HG03097 (cell line): ENCODE measurements at regions not wholly inside any gene's neighbourhood (a gene's known extent, or its start where the extent isn't known, plus 50 kb on each side); places are given as distances from the start of the nearest gene placed in this dataset.
"Not testable (repeated sequence)": the region's sequence is repeated elsewhere in the genome, so short reads cannot be mapped to it uniquely, and the experiment has no call there.

ENCODE experiments used
- ATAC-seq: cut with Tn5 transposase; IDR thresholded peaks from one replicate; pipeline ENCODE4 v1.9.1; 2021; ENCODE audit not compliant: unreplicated experiment, low FRiP score

DNA sequence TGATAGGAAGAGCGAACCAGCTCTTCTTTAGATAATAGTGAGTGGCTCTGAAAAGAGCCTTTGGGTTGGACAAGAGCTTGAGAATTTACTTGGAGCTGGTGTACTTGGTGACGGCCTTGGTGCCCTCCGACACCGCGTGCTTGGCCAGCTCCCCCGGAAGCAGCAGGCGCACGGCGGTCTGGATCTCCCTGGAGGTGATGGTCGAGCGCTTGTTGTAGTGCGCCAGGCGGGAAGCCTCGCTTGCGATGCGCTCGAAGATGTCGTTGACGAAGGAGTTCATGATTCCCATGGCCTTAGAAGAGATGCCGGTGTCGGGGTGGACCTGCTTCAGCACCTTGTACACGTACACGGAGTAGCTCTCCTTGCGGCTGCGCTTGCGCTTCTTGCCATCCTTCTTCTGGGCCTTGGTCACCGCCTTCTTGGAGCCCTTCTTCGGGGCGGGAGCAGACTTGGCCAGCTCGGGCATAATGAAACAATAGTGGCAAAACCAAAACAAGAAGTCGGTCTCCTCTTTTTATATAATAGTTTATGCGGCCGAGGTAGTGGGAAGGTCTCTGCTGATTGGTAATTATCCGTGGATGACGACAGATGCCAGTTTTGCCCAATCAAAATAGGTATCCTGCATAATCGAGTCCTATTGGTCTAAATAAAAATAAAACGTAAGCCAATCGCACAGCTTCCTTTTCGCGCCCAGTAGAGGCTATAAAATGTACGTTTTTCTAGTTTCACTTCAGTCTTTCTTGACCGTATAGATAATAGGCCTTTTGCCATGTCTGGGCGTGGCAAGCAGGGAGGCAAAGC lies 104.6 kb downstream of the OR2B2 start:
- ATAC-seq = peak; percentile 63

DNA sequence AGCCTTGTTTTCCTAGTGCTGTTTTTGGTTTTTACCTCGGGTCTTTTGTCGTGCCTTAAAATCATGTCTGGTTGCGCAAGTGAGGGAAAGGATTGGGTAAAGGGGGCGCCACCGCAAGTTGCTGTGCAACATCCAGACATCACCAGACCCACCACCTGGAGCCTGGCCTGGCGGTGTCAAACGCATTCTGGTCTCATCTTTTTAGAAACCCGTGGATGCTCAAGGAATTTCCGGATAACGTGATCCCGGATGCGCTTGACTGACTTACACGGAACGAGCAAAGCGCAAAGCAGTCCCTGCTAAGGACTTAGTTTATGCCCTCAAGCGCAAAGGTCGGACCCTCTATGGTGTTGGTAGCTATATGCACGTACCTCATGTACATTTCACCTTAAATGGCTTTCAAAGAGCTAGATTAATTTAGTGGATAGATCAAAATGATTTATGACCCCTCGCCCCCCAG lies 105.2 kb downstream of the OR2B2 start:
- ATAC-seq = no peak

DNA sequence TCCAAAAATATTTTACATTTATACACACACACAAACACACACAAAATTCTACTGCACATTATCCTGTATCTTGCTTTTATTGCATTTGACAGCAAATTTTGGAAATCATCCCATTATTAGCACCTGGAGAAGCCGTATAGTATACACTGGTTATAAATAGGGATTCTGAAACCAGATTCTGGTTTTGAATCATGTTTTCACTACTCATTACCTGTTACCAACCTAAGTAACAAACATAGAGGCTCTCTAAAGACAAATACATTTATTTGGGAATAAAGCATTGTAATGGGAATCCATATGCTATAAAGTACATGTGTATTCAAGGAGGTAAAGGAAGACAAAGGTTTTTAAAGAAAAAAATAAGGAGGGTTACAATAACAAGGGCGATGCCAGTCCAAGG lies 106.8 kb downstream of the OR2B2 start:
- no peak for ATAC-seq

GRCh38 chr6:27804851-27805250 lies 107.3 kb downstream of the OR2B2 start:
- no peak for ATAC-seq

GRCh38 chr6:27800731-27801373 lies 111.3 kb downstream of the OR2B2 start:
- no peak for ATAC-seq

GRCh38 chr6:27797960-27798359 lies 114.2 kb downstream of the OR2B2 start:
- ATAC-seq = no peak

DNA sequence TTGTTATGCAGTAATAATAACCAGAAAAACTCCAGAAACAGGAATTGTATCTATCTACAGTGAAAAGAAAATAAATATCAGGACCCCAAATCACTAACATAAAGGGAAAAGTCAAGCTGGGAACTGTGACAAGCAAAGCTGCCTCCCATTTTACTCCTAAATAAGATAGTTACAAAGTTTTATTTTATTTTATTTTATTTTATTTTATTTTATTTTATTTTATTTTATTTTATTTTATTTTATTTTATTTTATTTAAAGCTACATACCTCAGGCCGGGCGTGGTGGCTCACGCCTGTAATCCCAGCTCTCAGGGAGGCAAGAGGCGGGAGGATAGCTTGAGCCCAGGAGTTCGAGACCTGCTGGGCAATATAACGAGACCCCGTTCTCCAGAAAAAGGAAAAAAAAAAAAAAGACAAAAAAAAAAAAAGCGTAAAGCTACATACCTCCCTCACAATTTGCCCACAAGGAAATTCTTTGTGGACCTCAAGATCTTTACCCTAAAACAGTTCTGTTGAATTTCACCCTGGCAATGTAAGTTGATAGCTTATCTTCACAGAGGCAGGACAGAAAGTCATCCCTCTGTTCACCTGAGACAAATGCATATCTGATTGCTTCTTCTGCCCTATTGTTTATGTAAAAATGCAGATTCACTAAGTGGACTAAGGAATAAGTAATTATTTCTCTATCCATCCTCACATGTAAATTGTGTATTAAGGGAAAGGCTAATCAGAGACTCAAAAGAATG lies 115.3 kb downstream of the OR2B2 start:
- ATAC-seq = not testable (repeated sequence)

- peak; percentile 48 for ATAC-seq
These were observed 116.3 kb downstream of the OR2B2 start for GRCh38 chr6:27795697-27796494.

DNA sequence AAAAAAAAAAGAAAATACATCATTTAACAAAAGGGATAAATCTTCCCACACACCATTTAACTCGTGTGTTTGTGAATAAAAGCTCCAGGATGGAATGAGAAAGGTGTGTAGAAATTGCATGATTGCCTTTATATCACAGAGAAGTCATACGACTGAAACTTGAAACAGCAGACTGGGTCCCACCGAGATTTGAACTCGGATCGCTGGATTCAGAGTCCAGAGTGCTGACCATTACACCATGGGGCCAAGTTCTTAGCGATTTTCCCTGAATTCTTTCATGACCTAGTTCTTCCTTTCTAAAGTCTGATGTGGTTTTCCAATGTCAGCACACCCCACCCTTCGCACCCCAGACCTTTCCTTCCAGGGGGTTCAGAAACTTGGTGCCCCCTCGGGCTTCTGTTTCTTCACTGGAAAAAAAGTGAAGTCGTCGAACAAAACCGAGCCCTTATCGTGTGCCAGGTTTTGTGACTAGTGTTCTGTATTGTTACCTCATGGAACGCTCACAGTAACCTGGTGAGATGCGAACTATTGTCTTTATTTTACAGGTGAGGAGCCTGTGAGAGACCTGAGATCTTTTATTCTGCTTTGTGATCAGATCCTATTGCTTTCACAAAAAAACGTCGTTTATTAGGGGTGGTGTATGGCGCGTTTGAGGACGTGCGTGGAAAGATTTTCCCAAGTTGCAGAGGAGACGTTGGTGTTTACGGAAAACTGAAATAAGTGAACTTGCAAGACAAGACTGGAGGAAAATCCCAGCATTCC lies 120.8 kb downstream of the OR2B2 start:
- no peak for ATAC-seq

GRCh38 chr6:27788376-27788775 lies 123.8 kb downstream of the OR2B2 start:
- not testable (repeated sequence) for ATAC-seq

DNA sequence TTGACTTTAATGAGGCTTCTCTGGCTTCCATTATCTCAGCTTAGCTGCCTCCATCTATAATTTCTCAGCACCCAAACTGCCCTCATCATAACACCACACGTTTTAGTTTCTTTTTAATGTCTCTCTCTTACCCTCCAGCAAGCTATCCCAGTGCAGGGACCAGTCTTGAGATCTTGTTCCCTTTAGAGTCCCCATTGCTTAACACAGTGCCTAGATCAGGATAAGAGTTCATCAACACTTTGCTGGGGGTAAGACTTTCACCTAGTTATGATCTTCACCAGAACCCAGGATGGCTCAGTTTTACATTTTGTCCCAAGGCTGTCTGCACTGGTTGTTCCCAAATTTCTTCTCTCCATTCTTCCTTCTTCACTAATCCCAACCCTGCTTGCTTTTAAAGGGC lies 126.1 kb downstream of the OR2B2 start:
- no peak for ATAC-seq

GRCh38 chr6:27785294-27785693 lies 126.9 kb downstream of the OR2B2 start:
- no peak for ATAC-seq

DNA sequence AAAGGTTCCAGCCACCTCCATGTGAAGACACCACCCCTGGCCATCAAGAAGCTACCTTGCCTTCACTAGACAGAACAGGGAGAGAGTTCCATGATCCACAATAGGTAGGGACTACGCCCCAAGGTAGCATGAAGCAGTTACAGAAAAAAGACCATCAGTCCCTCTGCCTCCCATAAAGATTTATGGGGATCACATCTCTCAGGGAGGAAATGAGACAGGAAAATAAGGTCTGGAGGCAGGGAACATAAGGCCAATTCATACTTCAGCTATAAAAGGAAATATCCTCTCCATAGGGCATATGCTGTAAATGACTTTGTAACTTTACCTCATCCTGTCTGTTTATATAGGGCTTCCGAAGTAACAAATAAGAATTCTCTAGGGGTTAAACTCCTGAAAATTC lies 129.4 kb downstream of the OR2B2 start:
- no peak for ATAC-seq

GRCh38 chr6:27778625-27779417 lies 133.4 kb downstream of the OR2B2 start:
- no peak for ATAC-seq

- no peak for ATAC-seq
These were observed 134.4 kb downstream of the OR2B2 start for GRCh38 chr6:27777614-27778355.

DNA sequence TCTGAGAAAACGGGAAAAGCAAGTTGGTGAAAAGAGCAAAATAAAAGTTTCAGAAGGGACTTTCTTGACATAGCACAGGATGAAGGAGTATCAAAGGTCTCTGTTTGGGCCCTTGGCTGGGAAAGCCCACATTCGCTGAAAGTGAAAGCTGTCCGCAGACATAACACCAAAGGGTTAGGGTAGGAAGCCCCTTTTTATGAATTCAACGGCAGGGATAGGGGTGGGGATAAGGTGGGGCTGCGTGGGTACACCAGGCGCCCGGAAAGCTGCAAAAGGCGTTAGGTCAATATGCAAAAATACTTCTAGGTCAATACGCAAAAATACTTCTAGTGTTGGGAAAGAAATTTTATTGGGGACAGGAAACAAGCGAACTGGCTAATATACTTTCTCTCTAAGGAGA lies 135.1 kb downstream of the OR2B2 start:
- no peak for ATAC-seq

GRCh38 chr6:27776504-27776903 lies 135.7 kb downstream of the OR2B2 start:
- no peak for ATAC-seq

DNA sequence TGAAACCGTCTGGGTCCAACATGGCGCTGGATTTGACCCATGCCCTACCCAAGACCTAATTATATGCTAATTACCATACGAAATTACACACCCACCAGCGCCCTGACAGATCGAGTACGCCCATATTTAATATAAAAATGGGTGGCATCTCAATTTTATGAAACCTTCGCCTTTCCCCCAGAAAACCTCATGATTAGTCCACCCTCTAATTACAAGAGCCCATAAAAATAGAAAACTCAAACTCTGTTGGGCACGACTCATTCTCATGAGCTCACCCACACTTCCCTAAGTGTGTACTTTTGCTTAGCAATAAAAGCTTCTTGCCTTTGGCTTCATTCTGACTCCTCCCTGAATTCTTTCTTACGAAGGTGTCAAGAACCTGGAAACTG lies 136.4 kb downstream of the OR2B2 start:
- ATAC-seq = no peak
